Thyroid gland (tissue), 4 donors: ENCODE measurements at regions not wholly inside any gene's neighbourhood (a gene's known extent, or its start where the extent isn't known, plus 50 kb on each side); places are given as distances from the start of the nearest gene placed in this dataset.

Experiments
- CTCF ChIP-seq, 6 experiments: fragments of 200-600 bp in 3 of 6; fragments of 450-650 bp in 3 of 6; sonication (generic) in 3 of 6; IDR thresholded peaks; one replicate each; pipeline ENCODE4 v1.5.1; 2016 to 2019; ENCODE audit warnings: antibody characterized with exemption in 6 of 6, mild to moderate bottlenecking in 2 of 6, inconsistent platforms in 1 of 6, moderate library complexity in 1 of 6
- POLR2A ChIP-seq, 2 donors: fragments of 450-650 bp; IDR thresholded peaks; one replicate each; pipeline ENCODE4 v1.6.1; 2017; ENCODE audit warnings: antibody characterized with exemption in 2 of 2, mild to moderate bottlenecking in 2 of 2, moderate library complexity in 1 of 2

GRCh38 chr16:87161822-87162676 lies 155.1 kb downstream of the C16orf95 start:
- TF ChIP-seq CTCF (IDR thresholded peaks at IDR 0.05), result no peak
- no peak for TF ChIP-seq POLR2A (IDR thresholded peaks at IDR 0.05)
